Cerebellar cortex (tissue), 1 donor: ENCODE measurements at regions not wholly inside any gene's neighbourhood (a gene's known extent, or its start where the extent isn't known, plus 50 kb on each side); places are given as distances from the start of the nearest gene placed in this dataset.
A peak's percentile ranks its signal among the peaks of the same experiment; 100 is the strongest.
"Not testable (repeated sequence)": the region's sequence is repeated elsewhere in the genome, so short reads cannot be mapped to it uniquely, and the experiment has no call there.

ENCODE experiments used
- DNase-seq: peaks from one replicate; pipeline ENCODE4 v3.0.0-alpha.2; 2015; ENCODE audit warnings: low spot score

GRCh38 chr2:185645529-185645928 lies 93.1 kb upstream of the FSIP2 start:
- no peak for DNase-seq

- DNase-seq = no peak
These were observed 79.9 kb upstream of the FSIP2 start for GRCh38 chr2:185658750-185659149.

DNA sequence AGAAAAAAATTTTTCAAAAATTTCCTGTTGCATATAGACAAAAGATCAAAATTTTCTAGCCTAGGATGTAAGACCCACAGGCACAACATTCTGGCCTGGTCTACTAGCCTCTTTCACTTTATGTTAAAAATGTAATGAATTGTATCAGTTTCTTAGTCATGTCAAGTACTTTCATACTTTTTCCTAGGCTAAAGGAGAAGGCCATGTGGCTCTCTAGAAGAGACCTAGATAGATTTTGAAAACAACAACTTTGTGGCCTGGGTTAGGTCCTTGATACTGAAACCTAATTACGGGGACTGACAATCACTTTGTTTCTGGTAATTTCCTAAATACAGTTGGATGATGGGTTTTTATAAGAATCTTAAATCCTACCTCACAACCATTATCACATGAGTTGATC lies 74.8 kb upstream of the FSIP2 start:
- no peak for DNase-seq

DNA sequence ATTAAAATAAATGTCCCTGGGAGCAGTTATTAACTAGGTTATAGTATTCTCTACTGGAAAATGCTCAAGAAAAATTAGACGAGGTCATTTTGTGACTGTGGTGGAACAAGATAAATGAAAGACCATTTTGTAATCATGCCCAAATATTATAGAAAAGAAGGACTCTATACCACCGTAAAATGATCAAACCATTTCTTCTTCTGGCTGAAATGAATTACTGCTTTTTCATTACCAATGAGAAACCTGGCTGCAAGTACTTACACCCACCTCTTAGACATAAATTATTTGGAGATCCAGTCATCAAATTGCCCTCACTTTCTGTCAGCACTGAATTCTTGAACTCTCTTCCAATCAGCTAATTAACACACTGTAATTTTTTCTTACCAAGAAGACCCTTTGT lies 74.2 kb upstream of the FSIP2 start:
- no peak for DNase-seq

DNA sequence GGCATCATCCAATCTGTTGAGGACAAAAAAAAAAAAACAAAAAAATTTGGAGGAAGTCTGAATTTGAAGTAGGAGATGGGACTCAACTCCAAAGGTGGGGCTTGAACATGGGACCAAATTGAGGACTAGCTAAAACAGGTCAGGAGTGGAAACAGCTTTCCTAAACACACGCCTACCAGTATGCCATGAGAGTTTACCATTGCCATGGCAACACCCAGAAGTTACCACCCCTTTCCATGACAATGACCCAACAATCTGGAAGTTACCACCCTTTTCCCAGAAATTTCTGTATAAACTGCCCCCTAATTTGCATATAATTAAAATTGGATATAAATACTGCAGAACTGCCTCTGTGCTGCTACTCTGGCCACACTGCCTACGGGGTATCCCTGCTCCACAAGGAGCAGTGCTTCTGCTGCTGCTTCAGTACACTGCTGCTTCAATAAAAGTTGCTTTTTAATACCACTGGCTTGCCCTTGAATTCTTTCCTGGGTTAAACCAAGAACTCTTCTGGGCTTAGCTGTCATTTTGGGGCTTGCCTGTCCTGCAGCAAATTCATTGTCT lies 73.3 kb upstream of the FSIP2 start:
- no peak for DNase-seq

- DNase-seq = no peak
These were observed 71.2 kb upstream of the FSIP2 start for GRCh38 chr2:185667452-185667851.

- no peak for DNase-seq
These were observed 69.9 kb upstream of the FSIP2 start for GRCh38 chr2:185668710-185669109.

- DNase-seq = no peak
These were observed 64.4 kb upstream of the FSIP2 start for GRCh38 chr2:185674232-185674631.

GRCh38 chr2:185676316-185676715 lies 62.3 kb upstream of the FSIP2 start:
- peak; percentile 24 for DNase-seq

DNA sequence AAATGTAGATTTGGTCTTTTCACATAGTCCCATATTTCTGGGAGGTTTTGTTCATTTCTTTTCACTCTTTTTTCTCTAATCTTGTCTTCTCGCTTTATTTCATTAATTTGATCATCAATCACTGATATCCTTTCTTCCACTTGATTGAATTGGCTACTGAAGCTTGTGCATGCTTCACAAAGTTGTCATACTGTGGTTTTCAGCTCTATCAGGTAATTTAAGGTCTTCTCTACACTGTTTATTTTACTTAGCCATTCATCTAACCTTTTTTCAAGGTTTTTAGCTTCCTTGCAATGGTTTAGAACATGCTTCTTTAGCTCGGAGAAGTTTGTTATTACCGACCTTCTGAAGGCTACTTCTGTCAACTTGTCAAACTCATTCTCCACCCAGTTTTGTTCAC lies 51.6 kb upstream of the FSIP2 start:
- DNase-seq = not testable (repeated sequence)

- no peak for DNase-seq
These were observed 50.6 kb upstream of the FSIP2 start for GRCh38 chr2:185687967-185688366.
